Heart right ventricle (tissue), 16 donors: ENCODE measurements at regions not wholly inside any gene's neighbourhood (a gene's known extent, or its start where the extent isn't known, plus 50 kb on each side); places are given as distances from the start of the nearest gene placed in this dataset.

ENCODE experiments used
- ATAC-seq, 8 donors: fragments of 200-7000 bp; cut with Tn5 transposase; one replicate each; pipeline ENCODE4 v1.9.1; 2020; ENCODE audit warnings: mild to moderate bottlenecking in 8 of 8, moderate library complexity in 8 of 8, moderate number of reproducible peaks in 1 of 8
- DNase-seq, 2 donors: peaks; one replicate each; pipeline ENCODE4 v3.0.0-alpha.2; 2020
- H3K27ac ChIP-seq, 10 donors: fragments of 200-600 bp; sonication (generic) in 2 of 10; one replicate each; pipeline versions ENCODE4 v1.5.0 to v1.8.0; 2020 to 2022; ENCODE audit warnings: mild to moderate bottlenecking in 3 of 10
- H3K27me3 ChIP-seq, 7 donors: fragments of 200-600 bp; one replicate each; pipeline ENCODE4 v1.8.0; 2021 to 2022; ENCODE audit warnings: mild to moderate bottlenecking in 2 of 7
- H3K36me3 ChIP-seq, 9 donors: fragments of 200-600 bp; sonication (generic) in 1 of 9; one replicate each; pipeline versions ENCODE4 v1.5.0 to v1.8.0; 2020 to 2022; ENCODE audit warnings: mild to moderate bottlenecking in 2 of 9
- H3K4me1 ChIP-seq, 9 donors: fragments of 200-600 bp; sonication (generic) in 1 of 9; one replicate each; pipeline versions ENCODE4 v1.5.0 to v1.8.0; 2020 to 2022; ENCODE audit warnings: mild to moderate bottlenecking in 4 of 9
- H3K4me3 ChIP-seq, 10 donors: fragments of 200-600 bp; sonication (generic) in 2 of 10; one replicate each; pipeline versions ENCODE4 v1.5.0 to v1.8.0; 2020 to 2022; ENCODE audit warnings: mild to moderate bottlenecking in 7 of 10, moderate library complexity in 2 of 10
- H3K9me3 ChIP-seq, 11 donors: fragments of 200-600 bp in 10 of 11; sonication (generic) in 2 of 11; one replicate each; pipeline versions ENCODE4 v1.5.0 to v1.8.0; 2013 to 2022; ENCODE audit warnings: mild to moderate bottlenecking in 2 of 11, control low read depth in 1 of 11, moderate library complexity in 1 of 11
- CTCF ChIP-seq, 9 donors: fragments of 200-600 bp; sonication (generic) in 2 of 9; IDR thresholded peaks; one replicate each; pipeline versions ENCODE4 v1.5.0 to v1.8.0; 2021 to 2022; ENCODE audit warnings: antibody characterized with exemption in 9 of 9, mild to moderate bottlenecking in 5 of 9, moderate library complexity in 1 of 9
- WGBS, 2 donors: extraction: QIAGEN DNeasy Blood & Tissue Kit; methylation state at CpG; one replicate each; pipeline ENCODE4 v1.1.7; 2013; ENCODE audit warnings: inconsistent platforms in 1 of 2; 5-methylcytosine and 5-hydroxymethylcytosine counted together
- intact Hi-C, 10 donors: fragments of 100-400 bp; cut with DNase I; formaldehyde crosslinking; loops; one replicate each; pipeline versions ENCODE4 v1.11.1 to v1.14.2; 2022
- donor health status: Arrhythmogenic right ventricular cardiomyopathy.
- donor health status: ischemic (EF 13 %, LVEDD 7.1; RV severe dilation, severe dysfunction).
- donor health status: healthy with polysubstance abuse.
- donor health status: DM: no; HTN: yes; CAD: no.
- donor health status: DM: no; HTN: no; CAD: no.
- donor health status: ischemic (EF 25% LVEDD 6.9; RV normal size, moderate dysfunction).
- donor health status: ischemic (EF 25% LVEDD 5.7; RV mildly dilated, moderate dysfunction).
- donor health status: healthy.
- donor health status: DM: yes; HTN: yes; CAD: no.
- donor health status: Ischemic cardiomyopathy.
- donor health status: ischemic (EF 35%, LVEDD 5.7; RV mildly dilated, moderate dysfunction).
- donor health status: nonischemic (EF 11% LVEDD 7.7; RV severe dilation, severe dysfunction).
- donor health status: DM: yes; HTN: yes; CAD: no.
- donor health status: PGD.
- donor health status: ischemic (EF 29% LVEDD 5.4; RV normal size, mild dysfunction).
- donor health status: nonischemic (EF 23%, LVEDD 6.1; RV moderate dilation, normal function).

- Histone ChIP-seq H3K9me3 (peaks cover 0 to 38% (median 0%) of the 10 kb centered on the region in 11 donors), H3K36me3 (no peaks in the 10 kb centered on the region), H3K4me1 (no peaks in the 10 kb centered on the region), H3K27me3 (no peaks in the 10 kb centered on the region), H3K4me3 (no peak overlapping the region), H3K27ac (no peak overlapping the region)
- DNase-seq (no peak), ATAC-seq (no peak)
- TF ChIP-seq CTCF (IDR thresholded peaks at IDR 0.05): no peak
- intact Hi-C loops: no loop called here
Observed at GRCh38 chrX:64853424-64853823, 122.8 kb downstream of the ZC4H2 start.

GRCh38 chrX:64850371-64851082, 125.7 kb downstream of the ZC4H2 start:
- Histone ChIP-seq H3K4me3 (no peak overlapping the region), H3K36me3 (no peaks in the 10 kb centered on the region), H3K27ac (no peak overlapping the region), H3K9me3 (peaks cover 0 to 42% (median 0%) of the 10 kb centered on the region in 11 donors), H3K4me1 (no peaks in the 10 kb centered on the region), H3K27me3 (no peaks in the 10 kb centered on the region)
- intact Hi-C loops: no loop called here
- ATAC-seq (no peak), DNase-seq (no peak)
- 76 to 77% methylated on average over 6 of the region's 6 CpGs for WGBS, 2 donors
- TF ChIP-seq CTCF (IDR thresholded peaks at IDR 0.05): no peak

GRCh38 chrX:64843224-64843623, 133.0 kb downstream of the ZC4H2 start:
- Histone ChIP-seq H3K27ac (peak overlapping the region in 1 of 10 donors; percentile 50), H3K4me1 (no peaks in the 10 kb centered on the region), H3K4me3 (no peak overlapping the region), H3K36me3 (no peaks in the 10 kb centered on the region), H3K9me3 (peaks cover 0 to 45% (median 0%) of the 10 kb centered on the region in 11 donors), H3K27me3 (peaks cover 0 to 3% (median 0%) of the 10 kb centered on the region in 7 donors)
- ATAC-seq (no peak), DNase-seq (no peak)
- intact Hi-C loops: no loop called here
- WGBS, 2 donors: 43 to 80% methylated on average over 1 of the region's 1 CpG
- no peak for TF ChIP-seq CTCF (IDR thresholded peaks at IDR 0.05)

- ATAC-seq (no peak), DNase-seq (no peak)
- WGBS, 2 donors: 79 to 82% methylated on average over 4 of the region's 4 CpGs
- no peaks in the 10 kb centered on the region for H3K4me1 ChIP-seq
- no peaks in the 10 kb centered on the region for H3K36me3 ChIP-seq
- H3K27ac ChIP-seq: peak overlapping the region in 1 of 10 donors; percentile 50
- TF ChIP-seq CTCF (IDR thresholded peaks at IDR 0.05): no peak
- H3K9me3 ChIP-seq: peaks cover 0 to 41% (median 0%) of the 10 kb centered on the region in 11 donors
- H3K4me3 ChIP-seq: no peak overlapping the region
- peaks cover 0 to 3% (median 0%) of the 10 kb centered on the region in 7 donors for H3K27me3 ChIP-seq
- intact Hi-C loops: no loop called here
Observed at GRCh38 chrX:64842492-64842891, 133.8 kb downstream of the ZC4H2 start.
